Fibroblast of peridontal ligament (primary cell): ENCODE measurements at regions not wholly inside any gene's neighbourhood (a gene's known extent, or its start where the extent isn't known, plus 50 kb on each side); places are given as distances from the start of the nearest gene placed in this dataset.
"Not testable (repeated sequence)": the region's sequence is repeated elsewhere in the genome, so short reads cannot be mapped to it uniquely, and the experiment has no call there.

Experiments used
- DNase-seq: peaks from one replicate; pipeline ENCODE4 v3.0.0-alpha.2; 2010; ENCODE audit errors: extremely low read depth

DNA sequence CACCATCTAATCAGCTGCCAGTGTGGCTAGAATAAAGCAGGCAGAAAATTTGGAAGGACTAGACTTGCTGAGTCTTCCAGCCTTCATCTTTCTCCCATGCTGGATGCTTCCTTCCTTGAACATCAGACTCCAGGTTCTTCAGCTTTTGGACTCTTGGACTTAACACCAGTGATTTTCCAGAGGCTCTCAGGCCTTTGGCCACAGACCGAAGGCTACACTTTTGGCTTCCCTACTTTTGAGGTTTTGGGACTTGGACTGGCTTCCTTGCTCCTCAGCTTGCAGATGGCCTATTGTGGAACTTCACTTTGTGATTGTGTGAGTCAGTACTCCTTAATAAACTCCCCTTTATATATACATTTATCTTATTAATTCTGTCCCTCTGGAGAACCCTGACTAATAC, 129.8 kb upstream of the MB21D2 start:
- DNase-seq: not testable (repeated sequence)

GRCh38 chr3:193048127-193048526, 130.5 kb upstream of the MB21D2 start:
- DNase-seq: no peak

DNA sequence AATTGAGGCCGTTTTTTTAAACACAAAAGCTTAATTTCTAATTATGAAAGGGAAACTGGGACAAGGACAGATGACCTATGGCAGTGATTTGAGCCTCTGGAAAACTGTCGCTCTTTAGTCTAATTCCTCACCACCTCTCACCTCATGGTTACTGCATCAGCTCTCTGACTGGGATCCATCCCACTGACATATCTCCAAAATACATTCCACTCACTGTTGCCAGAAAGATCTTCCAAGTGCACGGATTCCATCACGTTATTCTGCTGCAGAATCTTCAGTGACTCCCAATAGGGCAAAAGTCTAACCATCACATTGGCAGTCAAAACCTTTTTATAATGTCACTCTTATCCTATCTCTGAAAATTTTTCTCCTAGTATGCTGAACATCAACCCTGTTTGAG, 132.3 kb upstream of the MB21D2 start:
- DNase-seq: no peak

GRCh38 chr3:193051314-193051713, 133.7 kb upstream of the MB21D2 start:
- DNase-seq: no peak

DNA sequence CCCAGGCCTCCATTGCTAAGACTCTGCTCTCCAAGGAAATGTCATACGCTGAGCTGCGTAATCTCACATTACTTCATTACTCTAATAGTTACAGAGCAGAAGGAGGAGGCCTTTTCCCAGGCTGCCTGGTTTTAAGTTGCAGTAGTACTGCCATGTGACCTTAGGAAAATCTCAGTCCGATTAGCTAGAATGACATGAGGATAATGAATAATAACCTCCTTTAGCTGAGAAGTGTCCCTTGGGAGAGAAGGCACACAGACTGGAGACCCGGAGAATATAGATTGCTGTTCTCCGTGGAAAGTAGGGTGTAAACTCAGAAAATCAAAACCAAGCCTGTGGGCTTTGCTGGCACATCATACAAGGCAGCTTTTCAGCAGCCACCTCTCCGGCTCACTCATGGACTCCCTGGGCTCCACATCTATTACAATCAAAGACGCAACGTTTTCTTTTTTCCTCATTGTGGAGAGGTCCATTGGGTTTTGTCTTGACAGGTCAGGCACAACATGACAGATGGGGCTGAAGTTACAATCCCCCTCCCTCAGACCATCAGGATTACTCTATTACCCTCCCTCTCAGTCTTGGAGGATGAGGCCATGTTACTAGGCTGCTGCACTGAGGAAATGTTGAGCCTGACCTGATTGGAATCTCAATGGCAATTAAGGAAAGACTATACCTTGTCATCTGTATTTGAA, 134.8 kb upstream of the MB21D2 start:
- no peak for DNase-seq

DNA sequence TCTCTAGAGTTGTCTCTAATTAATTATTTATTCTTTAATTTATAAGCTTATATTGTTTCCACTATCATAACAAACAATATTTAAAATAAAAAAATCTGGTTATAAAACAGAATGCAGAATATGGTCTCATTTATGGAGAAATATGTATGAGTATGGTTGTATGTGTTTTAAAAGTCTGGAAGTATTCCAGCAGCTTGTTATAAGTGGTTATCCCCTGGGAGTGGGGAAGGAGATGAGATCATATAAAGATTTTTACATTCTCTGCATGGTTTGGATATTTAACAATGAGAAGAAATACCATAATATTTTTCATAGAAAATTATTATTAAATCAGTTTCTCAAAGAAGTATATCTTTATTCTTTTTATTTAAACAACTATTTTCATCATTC, 135.4 kb upstream of the MB21D2 start:
- no peak for DNase-seq

DNA sequence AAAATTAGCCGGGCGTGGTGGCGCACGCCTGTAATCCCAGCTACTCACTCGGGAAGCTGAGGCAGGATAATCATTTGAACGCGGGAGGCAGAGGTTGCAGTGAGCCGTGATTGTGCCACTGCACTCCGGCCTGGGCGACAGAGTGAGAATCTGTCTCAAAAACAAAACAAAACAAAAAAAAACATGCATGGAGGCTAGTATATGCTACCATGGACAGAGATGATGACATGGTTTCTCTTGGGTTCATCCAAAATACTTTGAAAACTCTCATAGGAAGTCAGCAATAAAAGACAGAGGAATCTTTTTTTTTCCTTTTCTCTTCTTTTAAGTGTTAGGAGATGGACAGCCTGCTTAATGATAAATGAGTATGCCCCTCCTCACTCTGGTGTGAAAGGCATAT, 137.7 kb upstream of the MB21D2 start:
- no peak for DNase-seq

- DNase-seq: no peak
These were observed 140.0 kb upstream of the MB21D2 start for GRCh38 chr3:193057616-193058015.

- DNase-seq: no peak
These were observed 143.3 kb upstream of the MB21D2 start for GRCh38 chr3:193060748-193061546.

DNA sequence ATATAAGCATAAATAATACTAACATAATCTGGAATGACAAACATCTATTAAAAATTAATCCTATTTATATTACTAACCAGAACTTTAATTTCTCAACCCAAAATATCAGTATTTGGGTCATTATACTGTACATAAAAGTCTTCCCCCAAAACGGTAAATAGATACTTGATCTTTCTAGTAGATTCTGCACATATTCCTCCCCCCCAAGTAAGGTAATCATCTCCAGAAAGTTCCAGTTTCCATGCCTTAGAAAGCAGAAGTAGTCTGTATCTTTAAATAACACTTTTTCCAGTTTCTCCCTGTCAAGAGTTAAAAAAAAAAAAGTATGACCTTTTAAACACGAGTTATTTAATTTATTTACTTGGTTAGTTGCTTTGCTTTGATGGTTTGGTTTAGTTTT, 150.7 kb upstream of the MB21D2 start:
- DNase-seq: no peak

DNA sequence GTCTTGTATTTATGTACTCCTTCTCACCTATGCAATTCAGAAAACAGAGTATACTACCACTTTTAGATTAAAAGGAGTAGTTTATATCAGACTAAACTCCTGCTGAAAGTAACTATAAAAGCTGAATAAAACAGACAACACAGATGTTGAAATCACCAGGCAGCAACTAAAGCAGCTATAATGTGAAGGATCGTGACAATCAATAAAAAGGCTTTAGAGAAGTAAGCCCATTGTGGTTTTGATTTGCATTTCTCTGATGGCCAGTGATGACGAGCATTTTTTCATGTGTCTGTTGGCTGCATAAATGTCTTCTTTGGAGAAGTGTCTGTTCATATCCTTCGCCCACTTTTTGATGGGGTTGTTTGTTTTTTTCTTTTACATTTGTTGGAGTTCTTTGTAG, 152.1 kb upstream of the MB21D2 start:
- DNase-seq: not testable (repeated sequence)

GRCh38 chr3:193078996-193079753, 161.5 kb upstream of the MB21D2 start:
- no peak for DNase-seq

GRCh38 chr3:193080821-193081365, 160.1 kb upstream of the PLAAT1 start:
- no peak for DNase-seq

GRCh38 chr3:193085655-193086054, 155.4 kb upstream of the PLAAT1 start:
- no peak for DNase-seq

DNA sequence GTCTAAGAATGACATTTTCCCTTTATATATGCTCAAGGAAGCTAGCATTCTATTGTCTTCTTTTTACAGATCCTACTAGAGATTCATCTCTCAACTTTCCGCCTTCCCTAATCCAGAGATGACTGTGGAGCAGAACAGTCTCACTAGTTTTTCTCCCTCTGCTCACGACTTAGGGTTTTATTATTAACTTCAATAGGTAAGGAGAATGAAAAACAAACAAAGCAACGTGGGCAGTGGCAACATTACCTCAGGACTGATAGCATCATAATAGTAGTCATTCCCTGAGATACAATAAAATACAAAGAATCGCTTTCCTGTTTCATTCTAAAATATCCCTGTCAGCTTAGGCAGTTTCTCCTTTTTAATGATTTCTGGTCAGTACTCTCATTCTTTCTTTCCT, 154.3 kb upstream of the PLAAT1 start:
- no peak for DNase-seq

DNA sequence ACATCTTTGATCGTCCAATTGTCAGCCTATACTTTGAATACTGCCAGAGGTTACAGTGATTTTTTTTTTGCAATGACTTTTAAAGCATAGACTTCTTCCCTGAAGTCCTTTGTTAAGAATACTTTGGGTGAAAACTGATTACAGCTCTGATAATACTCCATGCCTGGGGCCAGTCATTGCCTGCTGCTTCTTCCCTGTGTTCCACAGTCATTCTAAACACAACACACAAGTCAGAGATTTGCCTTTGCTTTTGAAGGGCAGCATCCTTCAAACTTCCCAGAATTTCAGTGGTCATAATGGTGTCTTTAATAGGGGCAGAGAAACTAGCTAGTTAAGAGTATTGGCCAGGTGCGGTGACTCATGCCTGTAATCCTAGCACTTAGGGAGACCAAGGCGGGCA, 153.7 kb upstream of the PLAAT1 start:
- DNase-seq: no peak

DNA sequence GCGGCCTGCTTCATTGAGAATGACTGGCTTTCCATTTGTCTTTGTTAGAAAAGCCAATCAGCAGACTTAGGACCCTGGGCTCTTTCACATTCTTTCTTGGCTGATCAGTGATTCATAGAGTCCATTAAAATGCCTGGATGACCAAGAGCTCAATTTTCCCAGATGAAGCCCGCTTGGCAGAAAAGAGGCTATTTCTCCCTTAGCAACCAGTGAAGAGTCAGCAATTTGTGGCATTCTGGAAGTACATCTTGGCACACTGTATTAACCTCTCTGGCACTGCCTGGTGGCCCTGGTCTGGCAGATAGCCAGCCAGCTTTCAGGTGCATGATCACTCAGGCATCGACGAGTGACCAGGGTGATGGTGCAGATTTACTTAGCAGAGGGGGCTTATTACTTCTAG, 145.7 kb upstream of the PLAAT1 start:
- no peak for DNase-seq

- DNase-seq: no peak
These were observed 144.9 kb upstream of the PLAAT1 start for GRCh38 chr3:193096076-193096475.

DNA sequence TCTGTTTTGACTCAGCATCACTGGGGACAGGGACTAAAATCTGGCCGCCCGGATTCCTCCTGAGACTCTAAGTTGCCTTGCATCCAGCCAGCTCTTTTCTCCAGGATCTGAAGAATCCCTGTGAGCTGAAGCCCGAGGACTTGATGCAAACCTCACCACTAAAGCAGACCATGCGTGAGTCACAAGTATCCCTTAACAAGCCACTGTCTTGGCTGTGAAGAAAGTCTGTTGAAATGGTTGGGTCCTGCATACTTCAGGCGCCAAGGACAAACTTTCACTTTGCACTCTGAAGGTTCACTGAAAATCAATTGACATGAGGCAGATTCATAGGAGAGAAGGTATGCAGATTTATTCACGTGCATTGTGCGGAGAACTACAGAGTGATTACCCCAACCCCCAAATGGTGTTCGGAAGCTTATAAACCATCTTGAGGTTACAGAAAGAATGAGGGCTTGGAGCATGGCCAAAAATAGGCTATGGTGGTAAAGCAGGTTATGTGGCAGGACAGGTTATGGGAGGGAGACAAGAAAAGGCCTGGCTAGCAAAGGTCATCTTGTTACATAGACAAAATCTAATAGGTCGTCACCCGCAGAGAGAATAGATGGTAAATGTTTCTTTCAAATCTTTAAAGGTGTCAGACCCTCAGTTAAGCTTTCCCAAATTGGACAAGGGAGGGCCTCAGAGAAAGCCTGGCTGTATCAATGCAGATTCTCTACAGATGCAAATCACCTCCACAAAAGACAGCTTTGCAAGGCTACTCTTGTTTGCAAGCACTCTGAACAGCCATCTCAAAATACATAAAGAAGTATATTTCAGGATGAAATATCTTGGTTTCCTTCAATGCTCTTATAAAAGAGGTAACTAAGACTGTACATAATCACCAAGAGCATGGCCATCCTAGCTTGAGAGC, 126.3 kb upstream of the PLAAT1 start:
- no peak for DNase-seq

- no peak for DNase-seq
These were observed 124.2 kb upstream of the PLAAT1 start for GRCh38 chr3:193116871-193117270.

DNA sequence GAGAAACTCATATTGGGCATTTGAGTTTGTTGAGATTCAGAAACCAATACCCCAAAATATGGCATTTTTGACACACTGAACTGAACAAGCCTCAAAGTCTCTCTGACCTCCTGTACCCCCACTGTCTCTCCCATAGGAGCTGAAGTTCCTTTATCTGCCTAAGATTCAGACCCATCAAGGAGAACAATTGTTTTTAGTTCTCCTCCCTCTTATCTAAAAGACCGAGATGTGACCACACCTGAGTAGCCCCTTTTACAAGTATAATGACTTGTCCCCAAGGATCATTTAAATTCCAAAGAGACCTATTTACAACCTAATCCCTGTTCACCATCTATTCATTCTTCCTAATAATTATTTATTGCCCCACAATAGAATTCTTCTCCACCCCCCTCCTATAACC, 122.1 kb upstream of the PLAAT1 start:
- no peak for DNase-seq
